PFSK-1 (cell line): ENCODE measurements at regions not wholly inside any gene's neighbourhood (a gene's known extent, or its start where the extent isn't known, plus 50 kb on each side); places are given as distances from the start of the nearest gene placed in this dataset.

Experiments
- FOXP2 ChIP-seq: optimal IDR thresholded peaks from 2 replicates; pipeline ENCODE3; 2011; ENCODE audit warnings: borderline replicate concordance, control low read depth, inconsistent platforms; ENCODE audit not compliant: insufficient read depth; ENCODE audit errors: extremely low read length, extremely low read depth
- POLR2AphosphoS5 ChIP-seq: IDR thresholded peaks from 2 replicates; pipeline ENCODE4 v1.6.1; 2012; ENCODE audit warnings: low read depth, mild to moderate bottlenecking, control low read depth, low read length, moderate library complexity
- SIN3A ChIP-seq: IDR thresholded peaks from 2 replicates; pipeline ENCODE4 v1.6.1; 2012; ENCODE audit warnings: mild to moderate bottlenecking, low read length, moderate library complexity, borderline replicate concordance; ENCODE audit not compliant: insufficient read depth
- TF ChIP-seq, protein P1 (sequence below), 2 experiments: IDR thresholded peaks; 2 replicates each; pipeline versions ENCODE4 v1.6.1 to v1.8.0; 2011 to 2012; ENCODE audit warnings: low read depth in 2 of 2, low read length in 2 of 2, control low read depth in 1 of 2, inconsistent platforms in 1 of 2, mild to moderate bottlenecking in 1 of 2, moderate library complexity in 1 of 2; ENCODE audit not compliant: insufficient read depth in 1 of 2

DNA sequence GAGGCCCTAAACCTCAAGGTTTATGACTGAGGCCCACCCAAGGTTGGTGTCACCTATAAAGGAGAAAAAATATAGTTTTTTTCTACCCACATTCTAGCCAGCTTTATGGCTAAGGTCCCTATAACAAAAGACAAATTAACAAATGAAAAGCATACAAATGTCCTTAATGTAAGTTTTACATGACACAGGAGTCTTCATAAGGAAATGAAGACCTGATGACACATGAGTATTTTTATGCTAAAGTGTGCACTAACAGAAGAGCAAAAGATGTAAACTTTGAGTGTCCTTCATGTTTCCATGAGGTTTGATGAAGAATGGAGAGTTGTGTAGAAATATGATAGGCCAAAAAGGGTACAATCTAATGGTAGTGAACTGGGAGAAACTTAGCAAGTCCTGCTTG is 114.7 kb upstream of the INTU start:
- TF ChIP-seq, protein P1, sequence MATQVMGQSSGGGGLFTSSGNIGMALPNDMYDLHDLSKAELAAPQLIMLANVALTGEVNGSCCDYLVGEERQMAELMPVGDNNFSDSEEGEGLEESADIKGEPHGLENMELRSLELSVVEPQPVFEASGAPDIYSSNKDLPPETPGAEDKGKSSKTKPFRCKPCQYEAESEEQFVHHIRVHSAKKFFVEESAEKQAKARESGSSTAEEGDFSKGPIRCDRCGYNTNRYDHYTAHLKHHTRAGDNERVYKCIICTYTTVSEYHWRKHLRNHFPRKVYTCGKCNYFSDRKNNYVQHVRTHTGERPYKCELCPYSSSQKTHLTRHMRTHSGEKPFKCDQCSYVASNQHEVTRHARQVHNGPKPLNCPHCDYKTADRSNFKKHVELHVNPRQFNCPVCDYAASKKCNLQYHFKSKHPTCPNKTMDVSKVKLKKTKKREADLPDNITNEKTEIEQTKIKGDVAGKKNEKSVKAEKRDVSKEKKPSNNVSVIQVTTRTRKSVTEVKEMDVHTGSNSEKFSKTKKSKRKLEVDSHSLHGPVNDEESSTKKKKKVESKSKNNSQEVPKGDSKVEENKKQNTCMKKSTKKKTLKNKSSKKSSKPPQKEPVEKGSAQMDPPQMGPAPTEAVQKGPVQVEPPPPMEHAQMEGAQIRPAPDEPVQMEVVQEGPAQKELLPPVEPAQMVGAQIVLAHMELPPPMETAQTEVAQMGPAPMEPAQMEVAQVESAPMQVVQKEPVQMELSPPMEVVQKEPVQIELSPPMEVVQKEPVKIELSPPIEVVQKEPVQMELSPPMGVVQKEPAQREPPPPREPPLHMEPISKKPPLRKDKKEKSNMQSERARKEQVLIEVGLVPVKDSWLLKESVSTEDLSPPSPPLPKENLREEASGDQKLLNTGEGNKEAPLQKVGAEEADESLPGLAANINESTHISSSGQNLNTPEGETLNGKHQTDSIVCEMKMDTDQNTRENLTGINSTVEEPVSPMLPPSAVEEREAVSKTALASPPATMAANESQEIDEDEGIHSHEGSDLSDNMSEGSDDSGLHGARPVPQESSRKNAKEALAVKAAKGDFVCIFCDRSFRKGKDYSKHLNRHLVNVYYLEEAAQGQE (IDR thresholded peaks at IDR 0.05; ENCODE audit: insufficient read depth in 1 of 2, low read depth in 2 of 2, low read length in 2 of 2), result no peak
- TF ChIP-seq POLR2AphosphoS5 (no peak), FOXP2 (no peak), SIN3A (no peak)
